HL-60 (cell line): ENCODE measurements at regions not wholly inside any gene's neighbourhood (a gene's known extent, or its start where the extent isn't known, plus 50 kb on each side); places are given as distances from the start of the nearest gene placed in this dataset.

Experiments
- DNase-seq, 2 experiments: peaks; one replicate each; pipeline ENCODE4 v3.0.0-alpha.2; 2010 to 2020; ENCODE audit warnings: low read depth in 1 of 2, low spot score in 1 of 2
- H3K27ac ChIP-seq: fragments of 250-450 bp; sonication (Bioruptor Pico); replicated peaks from 2 replicates; pipeline ENCODE4 v1.5.1; 2020; ENCODE audit warnings: mild to moderate bottlenecking, moderate library complexity
- H3K27me3 ChIP-seq: fragments of 250-450 bp; sonication (Bioruptor Pico); 2 replicates; pipeline ENCODE4 v1.5.1; 2021; ENCODE audit warnings: mild to moderate bottlenecking, moderate library complexity; ENCODE audit not compliant: insufficient read depth, poor library complexity, severe bottlenecking
- H3K4me3 ChIP-seq: replicated peaks from 2 replicates; pipeline ENCODE4 v1.5.1; 2011; ENCODE audit warnings: mild to moderate bottlenecking, control low read depth, low read length; ENCODE audit not compliant: insufficient read depth
- GABPA ChIP-seq: IDR thresholded peaks from 2 replicates; pipeline ENCODE4 v1.6.1; 2012; ENCODE audit warnings: low read depth
- POLR2AphosphoS5 ChIP-seq: IDR thresholded peaks from 2 replicates; pipeline ENCODE4 v1.6.1; 2012; ENCODE audit warnings: low read depth
- SPI1 ChIP-seq: IDR thresholded peaks from 2 replicates; pipeline ENCODE4 v1.6.1; 2012; ENCODE audit warnings: low read depth, mild to moderate bottlenecking, borderline replicate concordance
- TF ChIP-seq, protein P1 (sequence below): IDR thresholded peaks from one replicate; pipeline ENCODE4 v1.5.1; 2011; ENCODE audit warnings: low read length, control low read depth, inconsistent platforms; ENCODE audit not compliant: insufficient read depth
- TF ChIP-seq, protein P2 (sequence below): IDR thresholded peaks from 2 replicates; pipeline ENCODE4 v1.6.1; 2012; ENCODE audit warnings: low read depth; ENCODE audit not compliant: insufficient replicate concordance

DNA sequence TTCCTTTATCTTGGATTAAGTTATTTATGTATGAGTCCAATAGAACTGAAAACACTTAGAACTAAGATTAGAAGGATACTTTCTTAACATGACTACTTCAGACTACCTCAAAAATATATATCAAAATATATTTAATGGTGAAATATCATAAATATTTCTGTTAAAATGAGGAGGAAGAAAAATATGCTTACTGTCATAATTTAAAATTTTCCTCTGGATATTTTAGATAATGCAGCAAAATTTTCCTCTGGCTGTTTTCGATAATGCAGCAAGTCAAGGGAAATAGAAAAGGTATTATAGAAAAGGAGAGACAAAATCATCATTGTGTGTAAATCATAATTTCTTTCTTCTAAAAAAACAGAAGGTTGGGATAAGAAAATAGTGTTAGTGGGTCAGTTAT lies 263.3 kb downstream of the HS3ST3A1 start:
- TF ChIP-seq, protein P1, sequence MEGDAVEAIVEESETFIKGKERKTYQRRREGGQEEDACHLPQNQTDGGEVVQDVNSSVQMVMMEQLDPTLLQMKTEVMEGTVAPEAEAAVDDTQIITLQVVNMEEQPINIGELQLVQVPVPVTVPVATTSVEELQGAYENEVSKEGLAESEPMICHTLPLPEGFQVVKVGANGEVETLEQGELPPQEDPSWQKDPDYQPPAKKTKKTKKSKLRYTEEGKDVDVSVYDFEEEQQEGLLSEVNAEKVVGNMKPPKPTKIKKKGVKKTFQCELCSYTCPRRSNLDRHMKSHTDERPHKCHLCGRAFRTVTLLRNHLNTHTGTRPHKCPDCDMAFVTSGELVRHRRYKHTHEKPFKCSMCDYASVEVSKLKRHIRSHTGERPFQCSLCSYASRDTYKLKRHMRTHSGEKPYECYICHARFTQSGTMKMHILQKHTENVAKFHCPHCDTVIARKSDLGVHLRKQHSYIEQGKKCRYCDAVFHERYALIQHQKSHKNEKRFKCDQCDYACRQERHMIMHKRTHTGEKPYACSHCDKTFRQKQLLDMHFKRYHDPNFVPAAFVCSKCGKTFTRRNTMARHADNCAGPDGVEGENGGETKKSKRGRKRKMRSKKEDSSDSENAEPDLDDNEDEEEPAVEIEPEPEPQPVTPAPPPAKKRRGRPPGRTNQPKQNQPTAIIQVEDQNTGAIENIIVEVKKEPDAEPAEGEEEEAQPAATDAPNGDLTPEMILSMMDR, result no peak
- TF ChIP-seq SPI1 (no peak), GABPA (no peak), POLR2AphosphoS5 (no peak)
- TF ChIP-seq, protein P2, sequence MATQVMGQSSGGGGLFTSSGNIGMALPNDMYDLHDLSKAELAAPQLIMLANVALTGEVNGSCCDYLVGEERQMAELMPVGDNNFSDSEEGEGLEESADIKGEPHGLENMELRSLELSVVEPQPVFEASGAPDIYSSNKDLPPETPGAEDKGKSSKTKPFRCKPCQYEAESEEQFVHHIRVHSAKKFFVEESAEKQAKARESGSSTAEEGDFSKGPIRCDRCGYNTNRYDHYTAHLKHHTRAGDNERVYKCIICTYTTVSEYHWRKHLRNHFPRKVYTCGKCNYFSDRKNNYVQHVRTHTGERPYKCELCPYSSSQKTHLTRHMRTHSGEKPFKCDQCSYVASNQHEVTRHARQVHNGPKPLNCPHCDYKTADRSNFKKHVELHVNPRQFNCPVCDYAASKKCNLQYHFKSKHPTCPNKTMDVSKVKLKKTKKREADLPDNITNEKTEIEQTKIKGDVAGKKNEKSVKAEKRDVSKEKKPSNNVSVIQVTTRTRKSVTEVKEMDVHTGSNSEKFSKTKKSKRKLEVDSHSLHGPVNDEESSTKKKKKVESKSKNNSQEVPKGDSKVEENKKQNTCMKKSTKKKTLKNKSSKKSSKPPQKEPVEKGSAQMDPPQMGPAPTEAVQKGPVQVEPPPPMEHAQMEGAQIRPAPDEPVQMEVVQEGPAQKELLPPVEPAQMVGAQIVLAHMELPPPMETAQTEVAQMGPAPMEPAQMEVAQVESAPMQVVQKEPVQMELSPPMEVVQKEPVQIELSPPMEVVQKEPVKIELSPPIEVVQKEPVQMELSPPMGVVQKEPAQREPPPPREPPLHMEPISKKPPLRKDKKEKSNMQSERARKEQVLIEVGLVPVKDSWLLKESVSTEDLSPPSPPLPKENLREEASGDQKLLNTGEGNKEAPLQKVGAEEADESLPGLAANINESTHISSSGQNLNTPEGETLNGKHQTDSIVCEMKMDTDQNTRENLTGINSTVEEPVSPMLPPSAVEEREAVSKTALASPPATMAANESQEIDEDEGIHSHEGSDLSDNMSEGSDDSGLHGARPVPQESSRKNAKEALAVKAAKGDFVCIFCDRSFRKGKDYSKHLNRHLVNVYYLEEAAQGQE, result no peak
- Histone ChIP-seq H3K4me3 (no peak overlapping the region), H3K27me3 (no peaks in the 10 kb centered on the region), H3K27ac (no peak overlapping the region)
- DNase-seq, result no peak

DNA sequence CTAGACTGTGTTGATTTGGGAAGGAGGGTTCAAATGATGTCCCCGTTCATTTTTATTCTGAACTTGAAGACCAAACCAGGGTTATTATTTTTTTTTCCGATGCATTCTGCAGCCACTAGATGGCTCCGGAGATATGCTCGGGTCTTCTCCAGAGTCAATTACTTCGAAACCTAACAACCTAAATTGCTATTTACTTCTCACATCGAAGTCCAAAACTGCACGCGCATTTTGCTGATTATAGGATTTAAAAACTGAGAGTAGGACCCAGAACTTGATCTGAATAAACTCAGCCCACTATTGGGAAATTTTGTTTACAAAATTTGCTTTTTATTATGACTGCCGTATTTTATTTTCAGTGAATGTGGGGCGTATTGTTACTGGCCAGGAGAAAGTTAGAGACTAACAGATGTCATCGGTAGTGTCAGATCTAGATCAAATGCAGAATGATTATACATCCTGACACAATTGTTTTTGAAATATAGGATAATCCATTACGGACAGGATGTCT lies 263.8 kb downstream of the HS3ST3A1 start:
- DNase-seq, result peak in 1 of 2 experiments; percentile 0

DNA sequence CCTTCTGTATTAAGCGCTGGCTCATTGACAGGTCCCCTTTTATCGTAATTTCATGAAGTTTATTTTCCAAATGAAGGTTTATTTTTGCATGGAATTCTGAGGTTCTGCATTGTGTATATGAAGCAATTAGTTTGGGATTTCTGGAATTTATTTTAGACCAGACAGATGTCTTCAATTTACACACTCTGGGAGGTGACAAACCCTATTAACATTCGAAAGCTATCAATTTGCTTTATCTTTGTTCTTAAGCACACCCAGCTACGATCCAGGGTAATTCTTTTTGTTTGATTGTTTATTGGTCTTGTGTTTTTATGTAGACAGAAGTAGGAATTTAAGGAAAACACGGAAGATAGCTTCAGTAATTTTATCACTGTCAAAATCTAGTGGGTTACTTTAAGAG lies 264.6 kb downstream of the HS3ST3A1 start:
- TF ChIP-seq SPI1, result no peak
- TF ChIP-seq, protein P2, result no peak
- no peak for TF ChIP-seq POLR2AphosphoS5
- TF ChIP-seq, protein P1, result no peak
- no peak for TF ChIP-seq GABPA
- Histone ChIP-seq H3K27ac (no peak overlapping the region), H3K4me3 (no peak overlapping the region), H3K27me3 (no peaks in the 10 kb centered on the region)
- DNase-seq, result no peak

More for the DNA sequence above, 263.8 kb downstream of the HS3ST3A1 start:
- H3K27me3 ChIP-seq, result no peaks in the 10 kb centered on the region
- TF ChIP-seq, protein P1, result peak; percentile 20
- no peak for TF ChIP-seq SPI1
- H3K27ac ChIP-seq, result no peak overlapping the region
- no peak overlapping the region for H3K4me3 ChIP-seq

DNA sequence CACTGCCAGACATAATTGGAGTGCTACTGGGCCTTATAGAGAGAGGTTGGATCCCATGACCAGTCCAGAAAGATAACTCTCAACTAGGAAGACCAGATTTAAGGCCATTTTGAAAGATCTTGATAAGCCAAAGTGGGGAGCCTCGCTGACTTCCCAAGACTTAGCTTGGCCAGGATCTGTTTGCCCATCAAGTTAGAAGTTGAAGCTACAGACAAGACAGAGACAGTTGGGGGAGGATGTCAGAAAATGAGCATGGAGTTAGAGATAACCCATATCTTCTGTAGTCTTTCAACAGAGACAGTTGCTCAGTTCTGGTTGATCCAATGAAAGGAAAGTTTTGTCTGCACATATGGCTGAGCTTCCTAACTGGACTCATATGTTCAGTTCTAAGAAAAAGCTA lies 267.4 kb downstream of the HS3ST3A1 start:
- DNase-seq, result no peak
- TF ChIP-seq, protein P1, result no peak
- TF ChIP-seq GABPA (no peak), POLR2AphosphoS5 (no peak), SPI1 (no peak)
- TF ChIP-seq, protein P2, result no peak
- no peak overlapping the region for H3K4me3 ChIP-seq
- H3K27ac ChIP-seq, result no peak overlapping the region
- H3K27me3 ChIP-seq, result no peaks in the 10 kb centered on the region
